DMS79 (cell line): ENCODE measurements at regions not wholly inside any gene's neighbourhood (a gene's known extent, or its start where the extent isn't known, plus 50 kb on each side); places are given as distances from the start of the nearest gene placed in this dataset.
A peak's percentile ranks its signal among the peaks of the same experiment; 100 is the strongest.

ENCODE experiments used
- DNase-seq: peaks from one replicate; lab custom pipeline; 2025; lab: John Stamatoyannopoulos, UW

GRCh38 chr14:101135796-101136742, 232.5 kb upstream of the RTL1 start:
- DNase-seq = no peak

- no peak for DNase-seq
Observed at GRCh38 chr14:101137234-101137633, 233.7 kb upstream of the RTL1 start.

- no peak for DNase-seq
Observed at GRCh38 chr14:101147848-101148247, 244.3 kb upstream of the RTL1 start.

GRCh38 chr14:101150039-101150610, 246.6 kb upstream of the RTL1 start:
- DNase-seq = no peak

- DNase-seq = no peak
Observed at GRCh38 chr14:101151226-101151926, 247.9 kb upstream of the RTL1 start.

GRCh38 chr14:101151927-101152305, 248.4 kb upstream of the RTL1 start:
- DNase-seq = no peak

- DNase-seq = no peak
Observed at GRCh38 chr14:101152855-101153254, 249.3 kb upstream of the RTL1 start.

GRCh38 chr14:101153691-101154090, 250.2 kb upstream of the RTL1 start:
- no peak for DNase-seq

- DNase-seq = no peak
Observed at GRCh38 chr14:101155575-101155974, 252.1 kb upstream of the RTL1 start.

- DNase-seq = no peak
Observed at GRCh38 chr14:101167428-101167827, 263.9 kb upstream of the RTL1 start.

- DNase-seq = no peak
Observed at GRCh38 chr14:101169267-101169666, 265.7 kb upstream of the RTL1 start.

GRCh38 chr14:101171650-101172049, 268.1 kb upstream of the RTL1 start:
- no peak for DNase-seq

- peak; percentile 66 for DNase-seq
Observed at GRCh38 chr14:101173698-101174521, 270.4 kb upstream of the RTL1 start.

- DNase-seq = peak; percentile 94
Observed at GRCh38 chr14:101174522-101174838, 271.0 kb upstream of the RTL1 start.

- peak; percentile 98 for DNase-seq
Observed at GRCh38 chr14:101174980-101175606, 271.6 kb upstream of the RTL1 start.

GRCh38 chr14:101175731-101176534, 272.4 kb upstream of the RTL1 start:
- DNase-seq = no peak

- no peak for DNase-seq
Observed at GRCh38 chr14:101176535-101177205, 273.1 kb upstream of the RTL1 start.

GRCh38 chr14:101177301-101177971, 273.9 kb upstream of the RTL1 start:
- DNase-seq = no peak

- no peak for DNase-seq
Observed at GRCh38 chr14:101178184-101179072, 274.9 kb upstream of the RTL1 start.
